CD4-positive, alpha-beta T cell treated with Interleukin-17A for 1 hour (primary cell): ENCODE measurements at regions not wholly inside any gene's neighbourhood (a gene's known extent, or its start where the extent isn't known, plus 50 kb on each side); places are given as distances from the start of the nearest gene placed in this dataset.

ENCODE experiments used
- DNase-seq: peaks from one replicate; pipeline ENCODE4 v3.0.0-alpha.2; 2020

DNA sequence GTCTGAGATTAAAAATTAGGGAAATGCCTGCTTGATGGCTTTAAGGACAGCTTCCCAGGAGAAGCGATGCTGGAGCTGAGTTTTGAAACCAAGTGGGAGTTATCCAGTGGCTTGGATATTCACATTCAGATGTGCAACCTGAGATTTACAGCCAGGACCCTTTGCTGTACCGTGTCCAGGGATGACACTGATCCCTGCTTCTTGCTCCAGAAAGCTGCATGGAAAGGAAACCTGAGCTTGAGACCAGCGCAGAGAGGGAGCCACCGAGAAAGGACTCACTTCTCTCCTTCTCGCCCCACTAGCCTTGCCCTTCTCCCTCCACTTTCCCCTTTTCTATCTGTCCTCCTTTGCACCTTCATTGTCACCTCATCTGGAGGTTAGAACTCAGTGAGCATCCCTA lies 254.5 kb upstream of the PPARGC1A start:
- DNase-seq, result no peak

DNA sequence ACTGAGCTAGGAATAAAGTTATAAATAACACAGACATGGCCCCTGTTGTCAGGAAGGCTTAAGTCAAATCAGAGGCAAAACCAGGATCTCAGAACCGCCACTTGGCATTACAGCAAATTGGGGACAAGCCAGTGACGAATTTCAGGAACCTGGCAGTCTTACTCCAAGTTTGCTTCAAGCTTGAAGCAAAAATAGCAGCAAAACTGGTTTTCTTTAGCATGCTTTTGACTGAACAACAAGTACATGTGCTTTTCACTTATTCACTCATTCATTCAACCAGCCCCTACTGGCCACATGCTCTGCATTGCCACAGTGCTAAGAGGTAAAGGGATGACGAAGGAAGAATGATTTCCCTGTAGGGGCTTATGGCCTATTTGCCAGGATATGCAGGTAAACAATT lies 253.9 kb upstream of the PPARGC1A start:
- DNase-seq, result no peak

DNA sequence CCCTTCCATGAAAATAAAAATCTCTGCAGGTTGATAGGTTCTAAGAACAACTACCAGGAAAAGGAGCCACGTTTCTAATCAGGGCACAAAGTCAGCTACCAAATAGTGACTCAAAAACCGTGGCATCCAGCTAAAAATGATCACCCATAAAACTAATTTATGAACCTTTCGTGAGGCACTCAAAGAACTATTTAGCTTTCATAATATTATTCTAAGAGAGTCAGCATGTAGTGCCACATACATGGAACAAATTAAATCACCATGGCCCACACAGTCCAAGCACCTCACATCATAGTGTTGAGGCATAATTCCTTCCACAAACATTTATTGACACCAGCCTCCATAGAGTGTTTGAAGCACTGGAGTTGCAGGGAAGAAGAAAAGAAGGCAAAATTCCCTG lies 252.0 kb upstream of the PPARGC1A start:
- DNase-seq, result no peak

DNA sequence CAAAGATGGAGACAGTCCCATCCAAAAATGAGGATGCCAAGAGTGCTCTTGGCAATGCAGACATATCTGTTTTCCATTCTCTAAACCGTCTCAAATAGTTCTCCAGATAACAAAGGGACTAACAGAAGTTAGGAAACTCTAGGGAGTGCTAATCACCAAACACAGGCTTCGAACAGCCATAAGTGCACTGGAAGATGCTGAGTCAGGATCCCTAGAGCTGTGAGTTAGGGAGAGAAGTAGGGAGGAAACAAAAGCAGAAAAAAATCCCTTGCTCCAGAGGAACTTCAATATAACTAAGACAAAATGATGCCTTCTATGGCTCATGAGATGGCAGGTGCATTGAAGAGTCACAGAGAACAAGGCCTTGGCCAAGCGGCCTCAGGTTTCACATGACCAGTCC lies 251.0 kb upstream of the PPARGC1A start:
- no peak for DNase-seq

DNA sequence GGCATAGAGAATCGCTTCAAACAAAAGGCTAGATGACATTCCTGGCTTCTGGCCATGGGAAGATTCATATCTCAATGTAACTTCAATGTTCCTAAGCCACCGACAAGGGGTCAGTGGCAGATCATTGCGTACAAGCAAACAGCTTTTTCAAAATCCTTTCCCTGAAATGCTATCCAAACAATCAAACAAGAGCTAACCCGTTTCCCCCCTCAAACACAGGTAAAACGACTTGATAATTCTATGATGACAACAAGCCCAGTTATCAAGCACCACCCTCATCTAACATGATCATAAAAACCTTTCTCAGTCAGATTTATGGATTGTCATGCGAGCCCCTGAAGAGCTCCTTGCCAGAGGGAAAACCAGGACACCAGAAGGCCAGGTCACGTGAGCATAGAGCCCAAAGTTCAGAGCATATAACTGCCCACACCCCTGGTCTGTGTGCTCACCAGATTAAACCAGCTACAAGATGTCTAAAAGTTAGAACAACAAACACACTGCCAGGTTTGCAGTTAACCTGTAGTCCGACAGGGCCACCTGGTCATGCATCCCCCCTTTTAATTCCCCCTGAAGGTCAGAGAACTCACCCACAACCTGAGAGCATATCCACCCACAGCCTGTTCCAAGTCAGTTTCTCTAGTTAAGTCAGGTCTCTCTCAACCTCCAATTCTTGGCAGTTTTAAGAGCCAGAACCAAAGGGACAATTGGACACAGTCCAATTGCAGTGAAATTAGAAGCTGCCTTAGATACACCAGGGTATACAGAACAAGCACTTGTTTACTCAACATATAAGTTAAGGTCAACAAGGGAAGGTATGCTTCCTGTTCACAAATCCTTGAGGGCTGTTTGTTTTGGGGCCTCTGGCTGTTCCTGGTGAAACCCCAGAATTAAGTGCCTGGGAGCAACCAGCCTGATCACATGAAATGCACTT lies 248.1 kb upstream of the PPARGC1A start:
- no peak for DNase-seq

DNA sequence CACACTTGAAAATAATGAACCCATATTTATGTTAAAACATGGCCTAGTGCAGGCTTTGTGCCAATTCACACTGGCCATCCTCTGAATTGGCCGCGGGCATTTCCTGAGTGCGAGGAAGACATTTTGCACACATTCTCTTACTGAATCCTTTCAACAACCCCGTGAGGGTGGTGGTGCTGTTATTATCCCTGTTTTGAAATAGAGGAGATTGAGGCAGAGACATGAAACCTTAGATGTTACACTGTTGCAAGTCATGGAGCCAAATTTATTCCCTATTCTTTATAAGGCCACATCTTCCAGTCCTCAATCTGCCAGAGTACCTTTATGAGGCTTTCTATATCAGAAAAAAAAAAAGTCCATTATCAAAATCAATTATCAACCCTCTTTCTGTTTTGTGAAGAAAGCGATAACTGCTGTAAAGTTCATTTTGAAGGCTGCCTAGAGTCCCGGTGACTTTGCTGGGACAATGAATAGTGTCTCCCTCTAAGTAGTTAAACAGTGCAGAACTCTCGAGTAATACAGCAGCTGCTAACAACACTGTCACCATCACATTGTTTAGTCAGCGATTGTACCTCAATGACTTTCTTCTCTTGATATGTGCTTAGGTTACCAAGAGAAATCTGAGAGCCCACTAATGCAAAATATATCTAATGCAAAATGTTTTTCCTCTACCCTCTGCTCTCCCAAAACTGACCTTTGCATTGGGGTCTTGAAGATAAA lies 242.3 kb upstream of the PPARGC1A start:
- DNase-seq, result no peak

DNA sequence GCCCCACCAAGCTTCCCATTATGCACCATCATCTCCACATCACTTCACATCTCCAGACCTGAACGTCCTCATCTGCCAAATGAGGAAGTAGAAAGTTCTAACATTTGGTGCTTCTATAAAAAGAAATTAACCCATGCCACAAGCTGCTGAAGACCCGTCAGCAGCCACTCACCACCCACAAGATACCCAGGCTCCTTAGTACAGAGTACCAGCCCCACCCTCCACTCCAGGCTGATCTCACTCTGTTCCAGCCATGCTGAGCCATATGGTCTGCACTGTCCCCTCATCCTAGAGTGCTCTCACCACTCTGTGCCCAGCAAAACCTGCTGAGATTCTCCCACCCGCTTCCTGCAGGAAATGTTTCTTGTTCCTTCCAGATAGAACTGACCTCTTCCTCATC lies 240.8 kb upstream of the PPARGC1A start:
- DNase-seq, result no peak

DNA sequence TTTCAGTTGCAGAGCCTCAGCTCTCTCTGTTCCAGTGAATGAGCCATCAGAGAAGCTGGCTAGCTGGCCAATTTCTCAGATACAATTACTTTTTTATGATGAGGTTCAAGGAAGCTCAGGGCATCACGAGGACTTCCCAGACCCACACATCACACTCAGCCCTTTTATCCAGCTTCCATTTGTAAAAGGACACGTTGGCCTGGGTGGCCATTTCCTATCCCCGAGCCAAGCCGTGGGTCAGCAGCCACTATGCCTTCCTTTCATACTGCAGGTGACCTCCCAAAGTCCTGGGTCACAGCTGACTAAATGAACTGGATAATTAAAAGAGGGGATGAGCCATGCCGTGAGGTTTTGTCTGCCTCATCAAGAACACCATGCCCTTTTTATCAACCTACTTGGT lies 236.9 kb upstream of the PPARGC1A start:
- no peak for DNase-seq

DNA sequence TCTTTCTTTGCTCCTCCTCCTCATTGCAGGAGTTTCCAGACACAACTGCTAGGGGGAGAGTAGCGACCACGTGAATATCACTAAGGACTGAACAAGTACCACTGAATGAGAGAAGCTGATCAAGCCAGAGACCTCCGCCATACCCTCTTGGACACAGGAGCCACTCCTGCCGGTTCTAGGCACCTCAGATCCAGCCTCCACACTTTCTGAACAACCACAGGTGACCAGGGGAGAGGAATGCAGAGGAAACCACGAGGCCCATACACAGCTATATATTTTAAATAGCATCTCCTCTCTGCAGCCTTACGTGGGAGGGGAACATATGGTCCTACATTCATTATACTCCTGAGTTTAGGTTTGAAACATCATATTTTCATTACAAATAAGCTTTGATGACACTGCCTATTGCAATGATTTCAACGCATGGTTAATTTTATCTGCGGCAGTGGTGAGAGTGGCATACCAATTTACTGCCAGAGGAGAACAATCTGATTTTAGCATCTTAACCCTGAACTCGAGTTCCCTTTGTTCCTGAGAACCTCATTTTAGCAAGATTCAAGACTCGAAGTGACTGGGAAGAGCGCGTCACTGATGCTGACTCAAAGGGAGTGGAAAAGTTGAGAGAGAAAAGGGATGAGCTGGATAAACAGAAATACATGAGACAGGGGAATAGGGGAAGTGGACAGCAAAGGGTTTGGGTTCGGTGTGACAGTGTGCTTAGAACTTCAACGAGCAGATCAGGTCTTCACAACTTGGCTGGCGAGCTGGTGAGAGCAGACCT lies 231.7 kb upstream of the PPARGC1A start:
- DNase-seq, result no peak

DNA sequence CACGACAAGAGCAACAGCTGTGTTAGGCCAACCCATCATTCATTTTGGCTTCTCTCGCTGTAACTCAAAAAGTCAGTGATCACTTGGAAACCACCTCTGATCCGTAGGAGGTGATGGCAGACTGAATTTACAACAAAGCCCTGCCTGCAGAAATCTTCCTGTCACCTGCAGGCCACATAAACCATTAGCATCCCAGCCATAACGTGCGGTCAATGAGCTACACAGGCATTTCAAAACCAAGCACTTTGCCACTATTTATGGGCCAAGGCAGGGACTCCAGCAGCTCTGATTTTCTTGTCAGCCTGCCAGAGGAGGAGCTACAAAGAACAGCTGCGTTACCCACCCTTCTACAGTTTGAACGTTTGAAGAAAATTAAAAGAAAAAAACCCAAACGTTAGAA lies 228.1 kb upstream of the PPARGC1A start:
- no peak for DNase-seq

DNA sequence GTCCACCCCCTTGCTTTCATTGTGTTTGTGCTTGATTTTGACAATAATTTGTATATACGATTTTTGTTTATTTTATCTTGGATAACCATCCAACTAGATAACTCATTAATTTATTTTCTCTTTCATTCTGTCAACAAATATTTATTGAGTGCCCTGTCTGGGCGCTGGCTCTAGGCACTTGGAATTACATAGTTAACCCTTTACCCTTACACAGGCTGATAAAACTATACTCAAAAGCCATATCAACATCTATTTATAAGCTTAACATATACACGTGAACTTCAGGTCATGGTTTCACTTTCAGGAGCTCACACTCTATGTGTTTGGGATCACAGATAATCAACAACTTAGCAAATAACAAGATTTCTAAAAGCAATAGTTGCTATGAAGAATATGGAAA lies 226.3 kb upstream of the PPARGC1A start:
- DNase-seq, result no peak

DNA sequence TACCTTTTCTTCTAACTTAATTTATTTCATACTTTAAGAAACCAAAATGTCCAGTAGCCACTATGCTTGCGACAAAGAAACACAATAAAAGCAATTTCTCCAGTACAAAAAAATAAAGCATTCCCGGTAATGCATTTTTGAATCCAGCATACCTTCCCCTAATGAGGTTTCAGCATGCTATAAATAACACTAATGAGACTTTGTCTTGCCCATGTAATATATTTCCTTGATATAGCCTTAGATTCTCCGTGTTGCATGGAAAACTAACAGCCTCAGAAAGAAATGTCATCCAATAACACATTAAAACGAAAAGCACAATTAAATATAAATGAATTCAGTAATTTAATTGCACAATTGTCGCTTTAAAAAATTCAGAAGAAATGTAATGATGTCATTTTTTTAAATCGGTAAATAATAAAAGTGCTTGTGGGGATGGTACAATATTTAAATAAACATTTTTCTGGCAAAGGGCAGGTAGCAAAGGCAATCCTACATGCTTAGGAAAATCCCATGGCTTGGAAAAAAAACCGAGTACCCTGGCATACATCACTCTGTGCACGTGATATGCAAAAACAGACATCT lies 225.2 kb upstream of the PPARGC1A start:
- DNase-seq, result no peak

DNA sequence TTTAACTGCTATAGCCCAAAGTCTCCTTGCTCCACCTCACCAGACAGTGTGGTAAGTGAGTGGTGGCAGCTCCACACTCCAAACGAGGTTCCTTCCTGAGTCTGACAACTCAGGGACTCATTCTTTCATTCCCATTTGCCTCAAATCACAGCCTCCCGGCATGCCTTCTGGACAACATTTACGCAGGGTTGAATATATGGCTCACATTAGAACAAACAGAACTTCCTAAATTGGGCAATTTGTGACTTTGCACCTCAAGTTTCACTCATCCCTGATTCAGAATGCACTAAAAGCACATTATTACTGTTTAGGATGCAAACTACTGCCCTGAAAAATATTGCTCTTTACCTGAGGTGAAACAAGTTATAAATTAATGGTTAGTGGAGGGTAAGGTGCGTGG lies 224.6 kb upstream of the PPARGC1A start:
- DNase-seq, result no peak

DNA sequence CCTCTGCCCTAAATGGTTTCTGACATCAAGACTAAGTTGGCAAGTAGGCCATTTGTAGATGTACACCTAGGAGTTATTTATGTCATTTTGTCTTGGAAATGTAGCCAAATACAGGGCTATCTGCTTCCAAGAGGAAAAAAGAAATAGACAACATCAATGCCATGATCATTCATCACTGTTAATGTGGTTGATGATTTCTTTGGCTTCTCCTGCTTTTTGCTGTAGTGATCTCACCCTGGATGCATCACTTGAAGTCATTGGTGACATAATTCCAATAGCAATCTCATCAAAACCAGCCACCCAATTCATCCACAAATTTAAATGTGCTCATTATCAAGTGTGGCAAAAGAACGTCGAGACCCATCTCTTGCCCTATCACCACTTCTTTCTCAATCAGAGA lies 222.6 kb upstream of the PPARGC1A start:
- DNase-seq, result no peak

DNA sequence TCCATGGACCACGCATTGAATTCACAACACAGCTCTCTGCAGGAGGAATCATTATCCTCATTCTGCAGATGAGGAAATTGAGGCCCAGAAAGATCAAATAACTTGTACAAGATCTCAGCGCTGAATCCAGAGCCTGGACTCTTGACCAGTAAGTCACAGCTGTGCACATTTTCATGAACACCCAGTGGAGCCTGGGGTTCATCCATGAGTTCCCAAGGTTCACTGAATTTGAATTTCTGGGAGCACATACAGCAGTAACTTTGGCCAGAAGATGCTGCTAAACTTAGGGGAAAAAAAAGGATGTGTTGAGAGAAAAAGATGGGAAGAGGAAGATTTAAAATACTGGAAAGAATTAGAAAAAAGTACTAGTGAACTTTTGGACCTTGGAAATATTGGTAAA lies 218.7 kb upstream of the PPARGC1A start:
- no peak for DNase-seq

DNA sequence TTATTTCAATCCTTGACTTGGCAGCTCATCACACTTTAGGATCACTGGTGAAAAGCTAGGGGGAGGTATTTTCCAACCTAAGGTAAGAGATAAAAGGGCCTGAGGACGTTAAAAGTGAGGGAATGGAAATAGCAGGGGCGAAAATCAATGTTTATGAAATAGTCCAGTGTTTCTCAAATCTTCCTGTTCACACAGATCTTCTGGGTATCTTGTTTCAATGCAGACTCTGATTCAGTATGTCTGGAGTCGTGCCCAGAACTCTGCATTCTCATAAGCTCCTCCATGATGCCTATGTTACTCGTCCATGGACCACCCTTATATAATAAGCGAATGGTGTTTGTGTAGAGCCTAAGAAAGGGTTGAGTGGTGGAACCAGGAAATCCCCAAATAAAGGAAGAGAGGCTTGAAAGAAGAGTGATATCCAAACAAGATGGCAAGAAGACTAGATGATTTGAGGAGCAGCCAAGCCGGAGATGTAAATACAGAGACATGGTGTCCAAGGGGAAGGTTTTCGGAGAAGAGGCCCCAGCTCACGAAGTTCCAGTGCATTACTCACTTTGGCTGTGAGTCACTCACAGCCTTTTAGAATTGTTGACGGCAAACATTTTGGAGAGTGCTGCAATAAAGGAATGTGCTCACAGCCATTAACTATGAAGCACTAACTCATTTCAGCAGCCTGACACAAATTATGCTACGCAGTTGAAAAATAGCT lies 215.6 kb upstream of the PPARGC1A start:
- DNase-seq, result no peak

DNA sequence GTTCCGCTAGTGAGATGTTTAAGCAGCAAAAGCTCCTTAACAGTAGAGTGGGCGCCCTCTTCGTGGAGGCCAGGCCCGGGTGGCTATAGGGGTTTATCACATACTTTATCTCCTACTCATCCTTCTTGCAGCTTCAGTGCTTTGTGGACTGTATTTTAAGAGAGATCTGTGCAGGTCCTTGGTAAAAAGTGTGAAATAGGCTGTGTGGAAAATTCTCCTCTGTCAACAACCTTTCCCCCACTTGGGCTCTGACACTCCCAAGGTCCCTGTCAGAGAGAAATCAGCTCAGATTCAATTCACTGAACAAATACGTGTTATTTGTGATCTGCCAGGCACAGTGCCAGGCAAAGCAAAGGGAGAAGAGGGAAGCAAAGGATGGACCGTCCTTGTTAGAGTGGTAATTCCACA lies 214.3 kb upstream of the PPARGC1A start:
- no peak for DNase-seq

DNA sequence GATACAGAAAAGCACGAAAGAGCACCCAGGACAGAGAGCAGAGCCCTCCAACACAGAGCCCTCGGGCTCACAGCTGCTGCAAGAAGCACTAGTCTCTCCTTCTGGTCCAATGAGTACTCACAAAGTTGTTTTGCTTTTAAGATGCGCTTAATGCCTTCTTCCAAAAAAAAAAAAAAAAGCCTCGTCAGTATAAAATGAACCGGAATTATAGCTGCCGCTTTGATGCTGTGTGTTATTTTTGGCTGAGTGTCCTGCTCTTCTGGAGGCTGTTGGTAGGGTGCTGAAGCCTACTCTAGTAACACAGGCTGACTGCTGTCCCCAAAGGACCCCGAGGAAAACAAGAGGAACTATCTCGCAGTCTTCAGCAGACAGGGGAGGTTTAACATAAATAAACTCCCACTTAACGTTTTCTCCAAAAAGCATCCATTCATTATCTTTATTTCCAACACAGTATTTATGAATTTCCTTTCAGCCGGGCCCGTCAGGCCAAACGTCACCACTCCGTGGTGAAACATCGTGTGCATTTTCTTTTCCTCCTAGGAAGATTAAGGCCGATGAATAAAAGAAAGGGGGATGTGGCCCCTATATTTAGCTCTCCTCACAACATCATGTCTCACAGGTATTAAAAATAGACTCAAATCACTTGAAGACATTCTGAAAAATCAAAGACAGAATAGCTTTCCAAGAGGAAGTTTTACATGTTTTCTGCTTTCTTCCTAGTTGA lies 213.7 kb upstream of the PPARGC1A start:
- no peak for DNase-seq

DNA sequence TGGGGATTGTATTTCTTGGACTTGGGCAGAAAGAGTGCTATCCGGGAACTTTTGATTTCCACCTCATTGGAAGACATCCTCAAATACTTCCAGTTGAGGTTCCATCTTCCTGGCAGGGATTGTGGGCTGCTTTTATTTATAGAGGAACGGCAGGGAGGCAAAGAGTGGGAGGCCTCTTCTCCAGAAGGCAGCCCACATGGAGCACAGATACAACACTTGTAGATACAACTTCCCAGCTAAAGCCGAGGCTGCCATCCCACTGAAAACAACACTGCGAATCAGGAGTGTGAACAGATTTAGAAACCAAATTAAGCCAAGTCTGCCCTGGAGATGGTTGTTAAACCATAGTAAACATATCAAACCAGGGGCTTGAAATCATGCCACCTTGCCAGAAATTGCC lies 212.8 kb upstream of the PPARGC1A start:
- DNase-seq, result no peak

DNA sequence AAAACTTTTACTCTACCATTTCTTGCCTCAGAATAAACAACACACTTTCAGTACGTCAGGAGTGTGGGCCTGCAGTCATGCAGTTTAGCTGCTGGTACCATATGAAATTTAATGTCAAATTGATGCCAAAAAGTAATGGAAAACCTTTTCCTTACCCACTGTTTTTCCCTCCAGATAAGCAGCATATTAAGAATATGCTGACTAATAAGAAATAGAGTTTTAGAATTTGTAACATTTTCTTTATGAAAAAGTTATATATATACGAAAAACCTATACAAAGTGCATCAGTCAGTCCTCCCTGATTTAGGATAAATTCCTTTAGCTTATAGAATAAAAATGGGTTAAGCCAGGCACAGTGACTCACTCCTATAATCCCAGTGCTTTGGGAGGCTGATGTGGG lies 206.8 kb upstream of the PPARGC1A start:
- DNase-seq, result no peak

DNA sequence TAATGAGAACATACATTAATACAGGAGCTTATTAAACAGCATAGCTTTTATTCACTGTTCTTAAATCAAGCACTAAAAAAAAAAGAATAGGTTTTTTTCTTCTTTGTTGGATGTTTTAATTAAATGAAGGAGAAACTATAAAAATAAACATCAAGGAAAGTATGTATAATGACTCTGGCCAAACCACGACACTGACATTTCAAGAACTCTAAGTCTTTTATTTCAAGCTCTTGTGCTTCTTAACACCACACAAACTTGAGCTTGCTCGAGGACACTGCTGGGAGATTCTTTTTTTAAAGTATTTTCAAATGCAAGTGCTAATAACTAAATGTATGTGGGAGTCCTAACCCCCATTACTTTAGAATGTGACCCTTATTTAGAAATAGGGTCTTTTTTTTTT lies 204.9 kb upstream of the PPARGC1A start:
- no peak for DNase-seq

DNA sequence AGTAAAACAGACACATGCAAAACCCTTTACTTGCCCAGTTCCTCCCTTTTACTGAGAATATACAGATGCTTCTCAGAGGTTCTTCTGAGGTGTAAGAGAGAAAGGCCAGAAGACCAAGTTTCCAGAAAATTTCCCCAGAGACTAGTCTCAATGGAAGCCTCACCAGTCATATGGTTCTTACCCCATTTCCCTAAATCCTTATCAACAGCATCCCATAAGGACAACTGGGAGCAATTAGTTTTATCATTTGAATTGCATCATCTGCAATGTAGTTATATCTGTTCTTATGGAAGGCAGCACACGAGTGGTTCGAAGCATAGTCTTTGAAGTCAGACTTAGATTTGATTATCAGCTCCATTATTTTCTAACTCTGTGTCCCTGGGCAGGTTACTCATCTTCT lies 203.6 kb upstream of the PPARGC1A start:
- no peak for DNase-seq
